ENCODE measurements at regions not wholly inside any gene's neighbourhood (a gene's known extent, or its start where the extent isn't known, plus 50 kb on each side); places are given as distances from the start of the nearest gene placed in this dataset.
A peak's percentile ranks its signal among the peaks of the same experiment; 100 is the strongest.

- no peaks in the 10 kb centered on the region for H4K20me1 ChIP-seq (ENCODE audit: control insufficient read depth, insufficient read depth, low read depth, low read length)
- H3K4me3 ChIP-seq (ENCODE audit: low read length), result no peak overlapping the region
- TF ChIP-seq CTCF (IDR thresholded peaks at IDR 0.05; ENCODE audit: low read depth, low read length, poor library complexity, severe bottlenecking), result no peak
- TF ChIP-seq EZH2phosphoT487 (IDR thresholded peaks at IDR 0.05; ENCODE audit: borderline replicate concordance, low read length), result no peak
- H3K9me2 ChIP-seq (replicated peaks; ENCODE audit: control insufficient read depth, low read length), result no peaks in the 10 kb centered on the region
- peaks cover 23% of the 10 kb centered on the region for H3K4me1 ChIP-seq (ENCODE audit: control insufficient read depth, low read length)
- H3F3A ChIP-seq (ENCODE audit: control insufficient read depth, insufficient read depth), result no peaks in the 10 kb centered on the region; the same call in 1 of the 2 replicates
- no peak overlapping the region for H3K27ac ChIP-seq (ENCODE audit: low read depth, low read length)
- no peaks in the 10 kb centered on the region for H3K79me2 ChIP-seq (ENCODE audit: control insufficient read depth, low read length)
- no peaks in the 10 kb centered on the region for H3K27me3 ChIP-seq (ENCODE audit: control insufficient read depth, low read length)
- no peaks in the 10 kb centered on the region for H3K9me3 ChIP-seq (ENCODE audit: control insufficient read depth, insufficient read depth, low read length)
- H3K36me3 ChIP-seq (ENCODE audit: control insufficient read depth, low read length), result no peaks in the 10 kb centered on the region
- peak overlapping the region; percentile 45 for H3K4me2 ChIP-seq (ENCODE audit: low read length)
These were observed 109.0 kb upstream of the RAPGEF2 start for GRCh38 chr4:158993891-158994290.

- Histone ChIP-seq H3K9me2 (replicated peaks; ENCODE audit: control insufficient read depth, low read length) (no peaks in the 10 kb centered on the region), H3K79me2 (ENCODE audit: control insufficient read depth, low read length) (no peaks in the 10 kb centered on the region), H3F3A (ENCODE audit: control insufficient read depth, insufficient read depth) (no peaks in the 10 kb centered on the region; the same call in 1 of the 2 replicates), H3K4me3 (ENCODE audit: low read length) (no peak overlapping the region), H3K4me2 (ENCODE audit: low read length) (no peak overlapping the region), H3K9me3 (ENCODE audit: control insufficient read depth, insufficient read depth, low read length) (no peaks in the 10 kb centered on the region), H3K4me1 (ENCODE audit: control insufficient read depth, low read length) (peaks cover 23% of the 10 kb centered on the region), H3K27ac (ENCODE audit: low read depth, low read length) (no peak overlapping the region), H4K20me1 (ENCODE audit: control insufficient read depth, insufficient read depth, low read depth, low read length) (no peaks in the 10 kb centered on the region), H3K27me3 (ENCODE audit: control insufficient read depth, low read length) (no peaks in the 10 kb centered on the region), H3K36me3 (ENCODE audit: control insufficient read depth, low read length) (no peaks in the 10 kb centered on the region)
- TF ChIP-seq CTCF (IDR thresholded peaks at IDR 0.05; ENCODE audit: low read depth, low read length, poor library complexity, severe bottlenecking), result no peak
These were observed 107.8 kb upstream of the RAPGEF2 start for GRCh38 chr4:158995040-158995439.

- Histone ChIP-seq H4K20me1 (ENCODE audit: control insufficient read depth, insufficient read depth, low read depth, low read length) (no peaks in the 10 kb centered on the region), H3K27ac (ENCODE audit: low read depth, low read length) (no peak overlapping the region), H3K4me3 (ENCODE audit: low read length) (no peak overlapping the region), H3K4me2 (ENCODE audit: low read length) (no peak overlapping the region), H3K27me3 (ENCODE audit: control insufficient read depth, low read length) (no peaks in the 10 kb centered on the region), H3K9me3 (ENCODE audit: control insufficient read depth, insufficient read depth, low read length) (no peaks in the 10 kb centered on the region), H3K9me2 (replicated peaks; ENCODE audit: control insufficient read depth, low read length) (no peaks in the 10 kb centered on the region), H3F3A (ENCODE audit: control insufficient read depth, insufficient read depth) (no peaks in the 10 kb centered on the region; the same call in 1 of the 2 replicates), H3K79me2 (ENCODE audit: control insufficient read depth, low read length) (no peaks in the 10 kb centered on the region), H3K4me1 (ENCODE audit: control insufficient read depth, low read length) (peaks cover 23% of the 10 kb centered on the region), H3K36me3 (ENCODE audit: control insufficient read depth, low read length) (no peaks in the 10 kb centered on the region)
- TF ChIP-seq CTCF (IDR thresholded peaks at IDR 0.05; ENCODE audit: low read depth, low read length, poor library complexity, severe bottlenecking) (no peak), EZH2phosphoT487 (IDR thresholded peaks at IDR 0.05; ENCODE audit: borderline replicate concordance, low read length) (no peak)
These were observed 106.9 kb upstream of the RAPGEF2 start for GRCh38 chr4:158995965-158996364.

- no peaks in the 10 kb centered on the region for H3K9me2 ChIP-seq (replicated peaks; ENCODE audit: control insufficient read depth, low read length)
- H3K4me3 ChIP-seq (ENCODE audit: low read length), result no peak overlapping the region
- no peaks in the 10 kb centered on the region for H3K36me3 ChIP-seq (ENCODE audit: control insufficient read depth, low read length)
- H3K27ac ChIP-seq (ENCODE audit: low read depth, low read length), result no peak overlapping the region
- no peaks in the 10 kb centered on the region for H3K27me3 ChIP-seq (ENCODE audit: control insufficient read depth, low read length)
- H3K9me3 ChIP-seq (ENCODE audit: control insufficient read depth, insufficient read depth, low read length), result 0 out of 2 replicates have a peak, but pooled peaks cover 4% of the 10 kb centered on the region
- TF ChIP-seq EZH2phosphoT487 (IDR thresholded peaks at IDR 0.05; ENCODE audit: borderline replicate concordance, low read length) (no peak), CTCF (IDR thresholded peaks at IDR 0.05; ENCODE audit: low read depth, low read length, poor library complexity, severe bottlenecking) (no peak)
- no peaks in the 10 kb centered on the region for H3F3A ChIP-seq (ENCODE audit: control insufficient read depth, insufficient read depth)
- no peak overlapping the region for H3K4me2 ChIP-seq (ENCODE audit: low read length)
- no peaks in the 10 kb centered on the region for H4K20me1 ChIP-seq (ENCODE audit: control insufficient read depth, insufficient read depth, low read depth, low read length)
- H3K4me1 ChIP-seq (ENCODE audit: control insufficient read depth, low read length), result peaks cover 19% of the 10 kb centered on the region
- H3K79me2 ChIP-seq (ENCODE audit: control insufficient read depth, low read length), result no peaks in the 10 kb centered on the region
These were observed 106.2 kb upstream of the RAPGEF2 start for GRCh38 chr4:158996669-158997074.

Data from DOHH2 (cell line).